NT2/D1 (cell line): ENCODE measurements at regions not wholly inside any gene's neighbourhood (a gene's known extent, or its start where the extent isn't known, plus 50 kb on each side); places are given as distances from the start of the nearest gene placed in this dataset.

Experiments used
- DNase-seq: peaks from one replicate; pipeline ENCODE4 v3.0.0-alpha.2; 2011; ENCODE audit warnings: low read depth, low spot score
- H3K27me3 ChIP-seq: 2 replicates; pipeline ENCODE4 v1.6.0; 2011; ENCODE audit warnings: mild to moderate bottlenecking; ENCODE audit not compliant: insufficient read length, insufficient read depth
- H3K36me3 ChIP-seq: 2 replicates; pipeline ENCODE4 v1.6.1; 2011; ENCODE audit warnings: mild to moderate bottlenecking, low read length, mixed read lengths; ENCODE audit not compliant: insufficient read depth, insufficient read length
- H3K4me1 ChIP-seq: 2 replicates; pipeline ENCODE4 v1.5.1; 2011; ENCODE audit not compliant: insufficient read depth, insufficient read length
- H3K4me3 ChIP-seq: 2 replicates; pipeline ENCODE4 v1.5.1; 2011; ENCODE audit warnings: low read depth; ENCODE audit not compliant: insufficient read length
- H3K9ac ChIP-seq: 2 replicates; pipeline ENCODE4 v1.6.0; 2011; ENCODE audit warnings: low read depth; ENCODE audit not compliant: insufficient read length
- H3K9me3 ChIP-seq: 2 replicates; pipeline ENCODE4 v1.5.1; 2011; ENCODE audit warnings: mild to moderate bottlenecking, low read length; ENCODE audit not compliant: insufficient read depth
- SUZ12 ChIP-seq: IDR thresholded peaks from 2 replicates; pipeline ENCODE4 v1.6.1; 2011; ENCODE audit not compliant: insufficient read length, insufficient read depth; ENCODE audit errors: extremely low read depth
- YY1 ChIP-seq: IDR thresholded peaks from 2 replicates; pipeline ENCODE4 v1.6.1; 2011; ENCODE audit not compliant: insufficient read length, insufficient read depth
- ZNF274 ChIP-seq: IDR thresholded peaks from 2 replicates; pipeline ENCODE4 v1.6.1; 2011; ENCODE audit warnings: mild to moderate bottlenecking, low read depth, low read length

DNA sequence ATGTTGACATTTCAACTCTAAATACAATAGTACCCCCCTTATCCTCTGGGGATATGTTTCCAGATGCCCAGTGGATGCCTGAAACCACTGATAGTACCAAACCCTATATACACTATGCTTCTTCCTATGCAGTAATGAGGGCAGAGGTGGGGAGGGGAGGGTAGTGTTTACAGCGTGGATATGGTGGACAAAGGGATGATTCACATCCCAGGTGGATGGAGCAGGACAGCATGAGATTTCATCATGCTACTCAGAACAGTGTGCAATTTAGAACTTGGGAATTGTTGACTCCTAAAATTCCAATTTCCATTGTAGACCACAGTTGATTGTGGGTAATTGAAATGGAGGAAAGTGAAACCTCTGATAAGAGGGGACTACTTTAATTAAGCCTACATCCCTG lies 75.4 kb downstream of the TSN start:
- Histone ChIP-seq H3K4me1 (no peaks in the 10 kb centered on the region), H3K27me3 (peaks cover 1% of the 10 kb centered on the region), H3K9me3 (no peaks in the 10 kb centered on the region), H3K9ac (no peak overlapping the region), H3K36me3 (no peaks in the 10 kb centered on the region), H3K4me3 (no peak overlapping the region)
- TF ChIP-seq SUZ12 (no peak), ZNF274 (no peak), YY1 (no peak)
- no peak for DNase-seq

DNA sequence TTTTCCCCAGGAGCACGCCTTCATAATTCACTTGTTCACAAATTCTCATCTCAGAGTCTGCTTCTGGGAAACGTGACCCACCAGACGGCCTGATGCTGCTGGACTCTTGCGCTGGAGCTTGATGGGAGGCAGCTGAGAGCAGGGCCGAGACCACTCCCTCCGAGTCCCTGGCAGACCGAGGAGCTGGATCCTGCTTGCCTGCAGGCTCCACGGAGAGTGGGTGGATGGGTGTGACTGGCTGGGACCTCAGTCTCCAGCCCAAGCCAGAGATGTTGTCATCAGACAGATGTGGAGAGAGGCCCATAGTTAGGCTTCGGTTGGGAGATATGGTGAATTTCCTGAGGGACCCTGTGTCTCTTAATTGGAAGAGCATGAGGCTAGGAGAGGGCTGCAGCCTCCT lies 76.4 kb downstream of the TSN start:
- Histone ChIP-seq H3K9ac (no peak overlapping the region), H3K4me1 (no peaks in the 10 kb centered on the region), H3K4me3 (no peak overlapping the region), H3K9me3 (no peaks in the 10 kb centered on the region), H3K36me3 (no peaks in the 10 kb centered on the region), H3K27me3 (peaks cover 3% of the 10 kb centered on the region)
- DNase-seq, result no peak
- no peak for TF ChIP-seq YY1
- no peak for TF ChIP-seq SUZ12
- TF ChIP-seq ZNF274, result no peak

DNA sequence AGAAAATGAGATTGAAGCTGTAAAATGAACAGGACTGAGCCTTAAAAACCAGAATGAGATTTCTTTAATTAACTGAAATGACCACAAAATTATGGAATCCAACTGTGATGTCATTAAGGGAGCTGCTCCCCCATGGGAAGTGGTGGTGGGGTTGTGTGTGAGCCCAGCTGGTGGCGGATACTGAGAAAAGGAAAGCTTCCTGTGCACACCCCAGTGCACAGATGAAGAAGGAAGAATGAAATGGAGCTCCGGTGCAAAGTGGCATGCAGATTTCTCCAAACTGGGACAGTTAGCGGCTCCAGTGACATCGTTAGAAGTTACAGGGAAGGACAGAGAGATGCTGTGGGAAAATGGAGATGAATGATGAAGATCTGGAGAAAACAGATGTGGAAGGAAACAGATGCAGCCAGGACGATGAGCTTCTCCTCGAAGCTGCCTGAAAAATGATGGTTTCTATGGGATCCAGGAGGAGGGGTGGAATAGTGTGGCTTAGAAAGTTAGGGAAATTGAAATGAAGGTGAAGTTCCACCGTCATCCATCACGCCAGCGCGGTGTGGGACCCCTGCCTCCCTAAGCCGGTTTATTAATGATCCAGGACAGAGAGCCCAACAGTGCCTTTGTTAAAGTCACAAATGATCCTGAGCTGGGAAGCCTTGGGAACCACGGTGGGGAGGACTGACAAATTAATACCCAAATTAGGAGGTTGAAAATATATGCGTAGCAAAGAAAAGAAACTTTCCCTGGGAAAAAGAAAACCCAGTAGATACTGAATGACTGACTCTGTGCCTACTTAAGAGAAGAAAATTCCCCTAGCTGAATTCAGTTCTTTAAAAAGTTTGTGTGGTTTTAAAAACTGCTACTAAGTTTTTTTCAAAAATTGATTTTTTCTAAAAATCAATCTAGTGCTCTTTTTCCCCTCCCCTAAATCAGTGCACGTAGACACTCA lies 77.2 kb downstream of the TSN start:
- no peaks in the 10 kb centered on the region for H3K4me1 ChIP-seq
- H3K4me3 ChIP-seq, result no peak overlapping the region
- no peak for DNase-seq
- no peaks in the 10 kb centered on the region for H3K9me3 ChIP-seq
- H3K9ac ChIP-seq, result no peak overlapping the region
- H3K27me3 ChIP-seq, result peaks cover 3% of the 10 kb centered on the region
- H3K36me3 ChIP-seq, result no peaks in the 10 kb centered on the region
- TF ChIP-seq ZNF274, result no peak
- no peak for TF ChIP-seq YY1
- no peak for TF ChIP-seq SUZ12

DNA sequence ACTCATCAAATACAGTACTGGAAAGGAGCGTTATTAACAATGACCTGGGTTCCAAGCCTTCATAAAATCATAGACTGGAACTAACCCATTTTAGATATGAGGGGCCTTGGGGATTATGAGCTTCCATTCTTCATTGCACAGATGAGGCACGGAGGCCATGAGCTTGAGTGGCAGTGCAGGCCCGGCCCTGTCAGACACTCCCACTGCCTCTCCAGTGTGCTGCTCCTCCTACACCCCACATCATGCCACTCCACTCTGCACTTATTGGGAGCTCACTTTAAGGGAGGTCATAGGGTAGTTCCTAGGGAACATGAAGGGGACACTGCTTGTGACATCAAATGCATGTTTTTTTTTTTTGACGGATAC lies 77.9 kb downstream of the TSN start:
- Histone ChIP-seq H3K4me3 (no peak overlapping the region), H3K36me3 (no peaks in the 10 kb centered on the region), H3K27me3 (peaks cover 3% of the 10 kb centered on the region), H3K4me1 (no peaks in the 10 kb centered on the region), H3K9me3 (no peaks in the 10 kb centered on the region), H3K9ac (no peak overlapping the region)
- TF ChIP-seq SUZ12 (no peak), YY1 (no peak), ZNF274 (no peak)
- DNase-seq, result no peak

DNA sequence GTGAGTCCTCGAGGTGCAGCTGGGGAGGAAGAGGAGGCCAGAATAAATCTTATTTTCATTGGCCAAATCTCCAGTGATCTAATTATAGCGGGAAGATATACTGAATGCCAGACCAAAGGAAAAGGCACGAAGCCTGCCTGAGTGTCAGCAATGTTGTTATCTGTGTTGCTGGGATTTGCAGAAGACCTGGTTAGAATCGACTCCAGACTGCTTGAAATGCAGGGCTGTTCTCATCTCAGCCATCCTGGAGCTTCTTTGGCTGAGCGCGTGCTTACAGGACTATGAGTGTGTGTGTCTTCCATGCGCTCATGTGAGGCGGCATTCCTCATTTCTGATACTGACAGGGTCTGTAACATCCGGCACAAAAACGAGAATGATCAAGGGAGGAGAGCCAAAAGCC lies 81.2 kb downstream of the TSN start:
- Histone ChIP-seq H3K36me3 (no peaks in the 10 kb centered on the region), H3K4me3 (no peak overlapping the region), H3K4me1 (no peaks in the 10 kb centered on the region), H3K9me3 (no peaks in the 10 kb centered on the region), H3K9ac (no peak overlapping the region), H3K27me3 (peaks cover 3% of the 10 kb centered on the region)
- no peak for TF ChIP-seq ZNF274
- no peak for TF ChIP-seq SUZ12
- DNase-seq, result no peak

DNA sequence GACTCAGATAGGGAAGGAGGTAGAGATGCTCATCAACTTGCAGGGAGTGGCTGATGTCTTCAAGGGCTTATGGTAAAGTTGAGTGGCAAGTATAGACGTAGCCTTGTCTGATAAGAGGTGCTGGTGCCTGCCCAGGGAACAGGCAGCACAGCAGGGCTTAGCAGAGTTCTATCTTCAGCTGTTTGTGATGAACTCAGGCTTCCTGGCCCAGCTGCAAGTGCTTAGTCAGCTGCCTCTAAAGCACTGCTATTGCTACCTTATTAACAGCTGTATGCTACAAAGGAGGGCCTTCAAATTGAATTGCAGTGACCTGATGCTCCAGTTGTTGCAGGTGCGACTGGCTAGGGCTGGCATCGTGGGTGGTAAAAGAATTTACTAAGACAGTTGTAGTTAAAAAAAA lies 82.1 kb downstream of the TSN start:
- Histone ChIP-seq H3K27me3 (peaks cover 3% of the 10 kb centered on the region), H3K4me3 (no peak overlapping the region), H3K9ac (no peak overlapping the region), H3K4me1 (no peaks in the 10 kb centered on the region), H3K36me3 (no peaks in the 10 kb centered on the region), H3K9me3 (no peaks in the 10 kb centered on the region)
- DNase-seq, result no peak
- TF ChIP-seq SUZ12 (no peak), ZNF274 (no peak), YY1 (no peak)

DNA sequence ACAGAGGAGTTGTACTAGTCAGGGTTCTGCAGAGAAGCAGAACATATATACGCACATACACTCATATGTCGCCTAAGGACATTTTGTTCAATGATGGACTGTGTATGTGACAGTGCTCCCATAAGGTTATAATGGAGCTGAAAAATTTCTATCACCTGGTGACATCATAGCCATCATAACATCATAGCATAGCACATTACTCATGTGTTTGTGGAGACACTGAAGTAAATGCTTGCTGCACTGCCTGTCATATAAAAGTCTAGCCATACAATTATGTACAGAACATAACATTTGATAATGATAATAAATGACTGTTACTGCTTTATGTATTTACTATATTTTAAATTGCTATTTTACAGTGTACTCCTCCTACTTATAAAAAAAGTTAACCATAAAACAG lies 83.1 kb downstream of the TSN start:
- TF ChIP-seq YY1 (no peak), SUZ12 (no peak), ZNF274 (no peak)
- no peaks in the 10 kb centered on the region for H3K36me3 ChIP-seq
- no peaks in the 10 kb centered on the region for H3K4me1 ChIP-seq
- no peak overlapping the region for H3K4me3 ChIP-seq
- no peak for DNase-seq
- no peaks in the 10 kb centered on the region for H3K9me3 ChIP-seq
- peaks cover 3% of the 10 kb centered on the region for H3K27me3 ChIP-seq
- no peak overlapping the region for H3K9ac ChIP-seq
